Hypothalamus (tissue), 51 donors: ENCODE measurements at regions not wholly inside any gene's neighbourhood (a gene's known extent, or its start where the extent isn't known, plus 50 kb on each side); places are given as distances from the start of the nearest gene placed in this dataset.
"Not testable (repeated sequence)": the region's sequence is repeated elsewhere in the genome, so short reads cannot be mapped to it uniquely, and the experiment has no call there.

Experiments
- DNase-seq, 51 donors: peaks; one replicate each; lab custom pipeline; 2025; lab: John Stamatoyannopoulos, UW

DNA sequence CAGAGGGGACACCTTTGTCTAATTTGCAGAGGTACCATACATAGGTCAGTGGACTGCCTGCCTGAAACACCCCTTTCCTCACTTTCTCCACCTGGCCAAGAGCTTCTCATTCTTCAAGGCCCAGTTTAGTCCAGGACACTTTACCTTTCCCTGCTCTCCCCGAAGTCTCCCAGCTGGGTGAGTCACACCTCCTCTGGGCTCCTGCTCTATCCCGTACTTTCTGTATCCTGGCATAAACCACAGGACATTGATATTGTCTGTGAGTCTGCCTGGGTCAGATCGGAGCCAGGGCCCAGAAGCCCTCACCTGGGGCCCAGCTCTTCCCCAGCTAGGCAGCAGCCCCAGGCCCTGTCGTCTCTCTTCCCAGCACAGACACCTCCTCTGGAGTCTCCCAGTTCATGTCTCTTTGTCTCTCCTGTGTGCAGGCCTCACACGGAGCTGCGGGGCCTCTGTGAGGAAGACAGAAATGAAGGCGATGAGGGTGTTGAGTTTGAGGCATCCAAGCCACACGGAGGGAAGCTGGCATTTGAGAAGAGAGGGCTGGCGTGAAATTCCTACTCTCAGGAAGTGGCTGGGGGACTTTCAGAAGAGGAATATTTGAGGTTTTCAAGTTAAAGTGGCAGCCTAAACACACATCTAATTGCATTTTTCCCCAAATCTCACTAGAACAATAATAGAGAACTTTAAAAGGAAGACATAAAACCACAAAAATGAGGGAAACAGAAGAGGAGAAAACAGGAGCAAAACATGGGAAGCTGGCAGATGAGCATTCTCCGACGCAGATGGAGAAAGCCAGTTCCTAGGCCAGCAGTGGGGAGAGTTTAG, 79.6 kb upstream of the LAPTM4A start:
- no peak for DNase-seq

DNA sequence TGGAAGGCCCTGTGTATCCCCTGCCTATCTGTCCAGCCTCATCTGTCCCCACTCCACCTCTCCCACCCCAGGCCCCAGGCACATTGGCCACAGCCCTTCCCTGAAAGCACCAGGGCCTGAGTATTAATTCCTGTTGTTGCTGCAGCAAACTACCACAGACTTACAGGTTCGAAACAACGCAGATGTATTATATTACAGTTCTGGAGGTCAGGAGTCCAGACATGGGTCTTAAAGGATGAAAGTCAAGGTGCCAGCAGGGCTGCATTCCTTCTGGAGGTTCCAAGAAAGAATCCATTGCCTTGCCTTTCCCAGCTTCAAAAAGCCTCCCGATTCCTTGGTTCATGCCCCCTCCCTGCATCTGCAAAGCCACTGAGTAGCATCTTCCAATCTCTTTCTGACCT, 78.7 kb upstream of the LAPTM4A start:
- no peak for DNase-seq

- DNase-seq = no peak
Observed at GRCh38 chr2:20129331-20130159, 78.1 kb upstream of the LAPTM4A start.

DNA sequence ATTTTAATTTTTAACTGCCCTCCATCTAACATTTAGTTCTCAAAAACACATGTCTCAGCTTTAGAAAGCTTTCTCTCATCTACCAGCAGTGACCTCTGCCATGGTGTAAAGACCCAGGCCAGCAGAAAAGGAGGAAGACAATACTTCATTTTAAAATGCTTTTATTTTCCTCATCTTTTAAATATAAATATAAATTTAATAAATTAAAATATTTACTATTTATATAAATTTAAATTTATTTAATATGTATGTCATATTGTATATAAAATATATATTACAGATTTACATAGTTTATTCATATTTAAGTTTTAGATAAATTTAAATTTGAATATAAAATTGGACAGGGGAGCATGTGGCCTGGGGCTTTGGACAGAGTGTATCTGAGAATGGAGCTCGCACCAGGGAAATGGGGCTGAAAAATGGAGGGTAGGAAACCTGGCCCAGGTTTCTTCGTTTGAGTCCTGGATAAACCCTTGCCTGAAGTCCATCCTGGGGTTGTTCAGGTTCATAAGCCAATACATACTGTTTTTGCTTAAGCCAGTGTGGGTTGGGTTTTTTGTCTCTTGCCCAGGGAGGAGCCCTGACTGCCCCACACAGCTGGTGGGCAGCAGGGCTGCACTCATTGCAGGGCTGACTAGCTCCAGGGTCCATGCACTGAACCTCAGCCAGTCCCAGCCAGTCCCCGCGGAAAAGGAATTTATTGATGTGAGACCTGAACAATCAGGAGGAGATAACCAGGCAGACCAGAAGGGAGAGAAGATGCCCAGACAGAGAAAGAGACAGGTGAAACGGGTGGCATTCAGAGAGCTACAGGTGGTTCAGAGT, 77.3 kb upstream of the LAPTM4A start:
- no peak for DNase-seq

GRCh38 chr2:20126469-20126868, 75.0 kb upstream of the LAPTM4A start:
- DNase-seq = no peak

GRCh38 chr2:20126040-20126439, 74.6 kb upstream of the LAPTM4A start:
- no peak for DNase-seq

DNA sequence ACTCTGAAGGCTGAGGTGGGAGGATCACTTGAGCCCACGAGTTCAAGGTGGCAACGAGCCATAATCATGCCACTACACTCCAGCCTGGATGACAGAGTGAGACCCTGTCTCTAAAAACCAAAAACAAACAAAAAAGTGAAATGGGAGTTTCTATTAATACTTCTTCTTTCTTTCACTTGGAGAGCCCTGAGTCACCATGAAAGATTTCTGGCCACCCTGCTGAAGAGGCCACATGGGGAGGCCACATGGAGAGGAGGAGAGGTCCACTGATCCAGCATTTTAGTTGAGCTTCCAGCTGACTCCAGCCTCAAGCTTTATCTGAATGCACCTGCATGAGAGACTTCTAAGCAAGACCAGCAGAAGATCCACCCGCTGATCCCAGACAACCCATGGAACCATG, 74.2 kb upstream of the LAPTM4A start:
- no peak for DNase-seq

GRCh38 chr2:20125164-20125563, 73.7 kb upstream of the LAPTM4A start:
- no peak for DNase-seq

GRCh38 chr2:20123871-20124594, 72.6 kb upstream of the LAPTM4A start:
- DNase-seq = no peak

GRCh38 chr2:20122864-20123263, 71.4 kb upstream of the LAPTM4A start:
- no peak for DNase-seq

- DNase-seq = no peak
Observed at GRCh38 chr2:20120569-20121416, 69.4 kb upstream of the LAPTM4A start.

- DNase-seq = no peak
Observed at GRCh38 chr2:20118051-20118450, 66.6 kb upstream of the LAPTM4A start.

- DNase-seq = no peak
Observed at GRCh38 chr2:20115902-20116301, 64.5 kb upstream of the LAPTM4A start.

- DNase-seq = no peak
Observed at GRCh38 chr2:20115374-20115773, 63.9 kb upstream of the LAPTM4A start.

- DNase-seq = no peak
Observed at GRCh38 chr2:20113986-20114938, 62.8 kb upstream of the LAPTM4A start.

DNA sequence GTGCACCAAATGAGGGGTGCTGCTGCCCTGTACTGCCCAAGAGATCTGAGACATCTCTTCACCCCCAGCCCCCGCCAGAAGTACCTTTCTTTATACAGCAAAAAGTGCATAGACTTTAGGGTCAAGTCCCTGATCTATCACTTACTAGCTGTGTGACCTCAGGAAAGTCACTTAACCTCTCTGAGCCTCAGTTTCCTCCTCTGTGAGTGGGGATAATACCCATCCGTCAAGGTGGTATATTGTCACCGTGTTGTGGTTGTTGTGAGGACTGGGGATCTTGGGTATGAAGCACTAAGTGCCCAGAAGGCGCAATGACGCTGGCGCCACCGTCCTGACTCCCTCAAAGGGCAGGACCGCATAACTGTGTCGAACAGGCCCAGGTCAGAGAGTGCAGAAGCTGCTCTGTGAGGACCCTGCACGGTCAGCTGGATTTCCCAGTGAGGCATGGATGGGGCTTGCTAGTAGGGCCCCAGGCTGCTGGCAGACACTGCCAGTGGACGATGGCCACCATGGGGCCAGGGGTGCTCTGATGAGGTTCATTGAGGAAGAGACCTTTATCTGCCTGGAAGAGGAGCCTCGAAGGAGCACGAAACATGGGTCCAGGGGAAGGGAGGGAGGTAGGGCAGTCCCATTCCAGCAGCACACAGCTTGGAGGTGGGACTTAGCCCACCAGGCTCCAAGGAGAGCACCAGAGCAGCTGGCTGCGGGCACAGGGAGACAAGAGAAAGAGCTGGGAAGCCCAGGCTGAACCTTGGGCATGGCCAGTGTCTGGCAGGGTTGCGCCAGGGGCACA, 61.8 kb upstream of the LAPTM4A start:
- no peak for DNase-seq

DNA sequence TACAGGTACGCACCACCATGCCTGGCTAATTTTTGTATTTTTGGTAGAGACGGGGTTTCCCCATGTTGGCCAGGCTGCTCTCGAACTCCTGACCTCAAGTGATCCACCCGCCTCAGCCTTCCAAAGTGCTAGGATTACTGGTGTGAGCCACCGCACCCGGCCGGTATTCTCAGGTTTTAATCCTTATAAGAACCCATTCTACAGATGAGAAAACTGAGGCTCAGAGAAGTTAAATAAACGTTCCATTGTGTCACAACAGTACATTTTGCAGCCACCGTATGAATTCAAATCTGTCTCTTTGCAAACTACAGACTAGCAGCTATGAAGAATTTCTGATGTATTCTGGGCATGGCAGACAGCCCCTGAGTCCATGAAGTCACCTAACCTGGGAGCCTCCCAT, 60.9 kb upstream of the LAPTM4A start:
- not testable (repeated sequence) for DNase-seq
